NCI-H345 treated with DMSO at 0.1 percent for 48 hours (cell line): ENCODE measurements at regions not wholly inside any gene's neighbourhood (a gene's known extent, or its start where the extent isn't known, plus 50 kb on each side); places are given as distances from the start of the nearest gene placed in this dataset.
"Not testable (repeated sequence)": the region's sequence is repeated elsewhere in the genome, so short reads cannot be mapped to it uniquely, and the experiment has no call there.

Experiments
- DNase-seq: peaks from one replicate; lab custom pipeline; 2025; ENCODE audit not compliant: unreplicated experiment; lab: John Stamatoyannopoulos, UW

GRCh38 chr4:154982187-154983047 is 201.3 kb downstream of the RBM46 start:
- DNase-seq = peak; percentile 9

- DNase-seq = no peak
These were observed 202.6 kb downstream of the RBM46 start for GRCh38 chr4:154983714-154984113.

- DNase-seq = no peak
These were observed 203.1 kb downstream of the RBM46 start for GRCh38 chr4:154984148-154984547.

DNA sequence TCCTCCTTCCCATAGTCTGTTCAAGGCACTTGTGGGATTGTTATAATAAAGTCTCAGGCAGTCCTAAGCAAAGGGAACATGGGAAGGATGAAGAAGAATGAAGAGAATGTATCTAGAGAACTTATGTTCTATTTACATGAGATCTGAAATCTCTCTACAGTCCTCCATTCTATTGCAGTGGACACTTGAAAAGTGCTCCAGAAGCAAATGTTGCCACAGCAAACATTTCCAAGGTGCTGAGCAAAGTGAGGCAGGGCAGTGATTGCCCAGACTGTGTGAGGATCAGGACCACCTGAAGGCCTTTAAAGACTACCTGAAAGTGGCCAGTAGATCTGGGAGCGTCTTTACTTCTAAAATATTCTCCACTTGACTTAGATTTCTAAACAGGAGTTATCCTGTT is 203.5 kb downstream of the RBM46 start:
- no peak for DNase-seq

DNA sequence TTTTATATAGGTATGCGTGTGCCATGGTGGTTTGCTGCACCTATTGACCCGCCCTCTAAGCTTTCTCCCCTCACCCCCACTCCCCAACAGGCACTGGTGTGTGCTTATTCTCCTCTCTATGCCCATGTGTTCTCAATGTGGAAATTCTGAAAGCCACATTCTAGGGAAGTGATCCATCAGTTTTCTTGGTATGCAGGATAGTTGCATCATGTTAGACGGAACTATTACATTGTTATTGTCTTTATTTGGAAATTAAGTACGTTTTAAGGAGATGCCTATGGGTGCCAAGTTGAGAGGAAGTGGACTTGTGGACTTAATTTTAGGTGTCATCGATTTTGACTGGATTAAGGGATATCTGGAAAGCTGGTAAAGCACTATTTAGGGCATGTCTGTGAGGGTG is 204.6 kb downstream of the RBM46 start:
- no peak for DNase-seq

GRCh38 chr4:154988511-154988910 is 207.4 kb downstream of the RBM46 start:
- no peak for DNase-seq

GRCh38 chr4:154989511-154989910 is 208.4 kb downstream of the RBM46 start:
- DNase-seq = no peak

DNA sequence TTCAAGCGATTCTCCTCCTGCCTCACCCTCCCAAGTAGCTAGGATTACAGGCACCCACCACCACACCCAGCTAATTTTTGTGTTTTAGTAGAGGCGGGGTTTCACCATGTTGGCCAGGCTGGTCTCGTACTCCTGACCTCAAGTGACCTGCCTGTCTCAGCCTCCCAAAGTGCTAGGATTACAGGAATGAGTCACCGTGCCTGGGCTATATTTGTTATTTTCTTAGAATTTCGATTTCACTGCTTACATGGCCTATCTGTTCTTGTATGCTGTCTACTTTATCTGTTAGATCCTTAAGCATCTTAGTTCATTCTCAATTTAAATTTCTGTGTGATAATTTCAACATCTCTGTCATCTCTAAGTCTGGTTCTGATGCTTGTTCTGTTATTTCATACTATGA is 210.6 kb upstream of the NPY2R start:
- DNase-seq = not testable (repeated sequence)

- no peak for DNase-seq
These were observed 210.2 kb upstream of the NPY2R start for GRCh38 chr4:154998284-154998683.

- DNase-seq = no peak
These were observed 209.7 kb upstream of the NPY2R start for GRCh38 chr4:154998773-154999172.

DNA sequence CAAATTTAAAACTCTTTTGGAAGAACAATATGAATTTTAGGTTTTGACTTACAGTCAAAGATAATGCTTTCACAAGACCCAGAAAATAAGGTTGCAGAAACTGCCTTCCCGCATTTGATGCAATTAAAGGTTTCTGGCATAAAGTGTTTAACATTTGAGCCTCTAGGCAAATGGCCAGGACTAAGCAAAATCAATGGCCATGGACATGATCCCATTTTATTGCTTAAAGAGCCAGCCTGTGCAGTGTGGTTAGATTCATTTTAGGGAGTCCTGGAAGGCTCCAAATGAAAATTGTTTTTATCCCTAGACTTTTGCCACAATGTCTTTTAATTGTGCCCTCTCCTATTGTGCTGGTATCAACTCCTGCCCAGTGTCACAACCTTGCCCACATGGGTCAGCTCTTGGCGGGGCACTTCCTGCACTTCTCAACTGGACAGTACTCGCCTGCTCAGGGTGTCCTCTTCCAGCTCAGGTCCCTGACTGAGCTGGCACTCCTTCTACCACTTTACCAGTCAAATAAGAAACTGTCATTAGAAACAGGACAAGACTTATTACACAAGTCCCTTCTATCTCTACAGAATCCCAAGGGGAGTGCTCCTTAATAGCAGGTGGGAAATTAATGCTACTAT is 208.4 kb upstream of the NPY2R start:
- DNase-seq = no peak

DNA sequence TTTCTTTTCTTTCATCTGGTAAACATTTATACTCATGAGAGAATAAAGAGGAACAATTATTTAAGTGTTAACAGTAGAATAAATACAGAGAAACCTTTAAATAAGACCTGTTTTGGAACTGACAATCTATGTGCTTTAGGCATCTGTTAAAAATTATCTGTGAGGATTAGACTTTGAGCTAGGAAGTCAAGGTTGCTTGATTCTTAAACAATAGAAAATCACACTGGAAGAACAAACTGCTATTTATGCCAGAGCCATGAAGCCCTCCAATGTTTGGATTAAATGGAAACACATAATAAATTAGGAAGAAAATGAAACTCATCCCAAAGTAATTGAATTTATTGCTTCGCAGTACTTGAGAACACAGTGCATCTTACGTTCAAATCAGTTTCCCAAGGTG is 207.2 kb upstream of the NPY2R start:
- DNase-seq = no peak

DNA sequence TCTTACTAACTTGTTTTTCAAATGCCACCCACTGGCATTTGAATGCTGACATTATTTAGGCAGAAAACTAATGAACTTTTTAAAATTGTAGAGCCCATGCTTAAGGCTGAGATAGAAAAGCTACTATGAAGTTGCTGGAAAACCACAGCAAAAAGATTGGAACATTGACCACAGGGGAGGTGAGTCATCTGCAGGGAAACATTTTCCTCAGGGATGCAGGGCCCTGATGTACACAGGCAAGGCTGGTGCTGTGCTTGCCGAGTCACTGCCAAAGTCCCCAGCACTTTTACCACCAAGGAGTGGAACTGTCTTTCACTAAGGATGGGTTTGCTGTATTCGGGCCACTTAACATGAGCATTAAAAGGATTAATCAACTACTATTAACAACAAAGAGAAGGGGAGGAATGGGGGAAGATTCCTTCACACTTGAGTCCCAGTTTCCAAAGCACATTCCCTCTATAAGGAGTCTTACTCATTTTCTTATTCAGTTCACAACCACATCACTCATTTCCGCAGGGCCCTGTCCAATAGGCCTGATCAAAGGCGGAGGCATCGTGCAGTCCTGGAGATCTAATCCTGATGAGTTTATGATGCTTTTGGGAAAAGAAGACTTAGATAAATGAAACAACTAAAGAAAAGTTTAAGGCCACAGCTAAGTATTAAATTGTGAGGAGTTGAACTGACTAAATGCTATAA is 202.9 kb upstream of the NPY2R start:
- no peak for DNase-seq

DNA sequence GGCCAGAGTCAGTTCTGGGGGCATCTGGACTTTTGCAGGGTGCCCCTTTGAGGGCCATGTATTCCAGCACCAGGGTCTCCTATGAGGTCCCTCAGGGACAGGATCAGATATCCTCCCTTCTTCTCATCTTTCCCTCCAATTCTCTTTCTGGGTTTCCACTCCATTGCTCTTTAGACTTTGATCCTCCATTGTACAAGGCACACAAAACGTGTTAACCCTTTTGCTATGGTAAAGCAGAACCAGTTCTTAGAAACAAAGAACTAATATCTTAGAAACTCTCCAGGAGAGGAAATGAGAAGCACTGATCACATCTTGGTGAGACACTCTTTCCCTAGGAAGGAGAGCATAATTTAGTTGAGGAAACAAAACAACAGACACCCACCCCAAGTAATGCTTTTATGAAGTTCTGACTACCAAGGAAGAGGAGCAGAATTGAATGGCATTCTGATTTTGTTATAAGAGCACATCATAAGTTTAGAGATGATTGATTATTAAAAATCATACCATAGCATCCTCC is 200.7 kb upstream of the NPY2R start:
- DNase-seq = no peak

GRCh38 chr4:155008389-155008788 is 200.0 kb upstream of the NPY2R start:
- DNase-seq = no peak

DNA sequence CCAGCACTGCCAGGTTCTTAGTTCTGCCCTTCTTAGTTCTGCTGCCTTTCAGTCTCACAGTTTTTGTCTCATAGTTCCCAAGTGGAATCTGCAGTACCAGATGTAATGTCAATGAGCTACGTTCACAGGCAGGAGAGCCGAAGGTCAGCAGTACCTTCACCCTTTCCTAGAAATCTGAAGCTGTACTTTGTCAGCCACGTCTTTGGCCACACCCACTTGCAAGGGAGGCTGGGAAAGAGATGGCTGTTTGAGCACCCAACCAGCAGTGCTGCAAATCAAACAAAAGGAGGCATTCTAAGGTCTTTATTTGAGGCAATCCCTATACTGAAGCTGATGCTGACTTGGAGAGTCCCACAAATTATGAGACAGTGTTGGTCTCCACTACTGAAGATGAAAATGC is 199.1 kb upstream of the NPY2R start:
- DNase-seq = no peak

DNA sequence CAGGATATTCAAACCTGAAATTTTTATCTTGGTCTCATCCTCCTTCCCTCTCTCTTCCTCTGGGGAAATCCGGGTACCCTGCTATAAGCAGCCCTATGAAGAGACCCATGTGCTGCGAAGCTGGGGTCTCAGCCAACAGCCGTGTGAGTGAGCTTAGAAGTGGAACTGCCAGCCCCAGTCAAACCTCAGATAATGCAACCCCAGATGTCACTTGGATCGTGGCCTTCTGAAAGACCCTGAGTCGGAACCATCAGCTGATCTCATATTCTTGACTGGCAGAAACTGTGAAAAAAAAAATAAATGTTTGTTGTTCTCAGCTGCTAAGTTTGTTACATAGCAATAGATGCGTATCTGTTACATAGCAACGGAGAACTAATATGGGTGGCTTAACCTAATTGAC is 198.1 kb upstream of the NPY2R start:
- no peak for DNase-seq

- no peak for DNase-seq
These were observed 197.2 kb upstream of the NPY2R start for GRCh38 chr4:155011163-155011780.

DNA sequence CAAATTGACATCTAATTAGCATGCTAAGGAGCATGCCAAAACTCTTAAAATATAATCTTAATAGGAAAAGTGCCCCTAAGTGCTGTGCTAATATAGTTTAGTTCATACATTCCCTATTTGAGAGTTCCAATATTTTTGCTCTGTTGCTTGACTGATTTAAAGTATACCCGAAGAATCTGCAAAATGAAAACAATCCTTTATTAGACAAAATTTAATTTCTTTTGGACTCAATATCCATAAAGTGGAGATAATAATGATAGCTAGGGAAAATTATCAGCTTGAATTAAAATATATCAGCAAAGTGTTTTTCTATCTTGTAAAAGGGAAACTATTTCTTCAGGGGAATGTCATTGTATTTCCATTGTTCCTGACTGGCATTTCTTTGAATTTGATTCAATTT is 196.0 kb upstream of the NPY2R start:
- DNase-seq = no peak

- no peak for DNase-seq
These were observed 191.0 kb upstream of the NPY2R start for GRCh38 chr4:155017426-155017825.

DNA sequence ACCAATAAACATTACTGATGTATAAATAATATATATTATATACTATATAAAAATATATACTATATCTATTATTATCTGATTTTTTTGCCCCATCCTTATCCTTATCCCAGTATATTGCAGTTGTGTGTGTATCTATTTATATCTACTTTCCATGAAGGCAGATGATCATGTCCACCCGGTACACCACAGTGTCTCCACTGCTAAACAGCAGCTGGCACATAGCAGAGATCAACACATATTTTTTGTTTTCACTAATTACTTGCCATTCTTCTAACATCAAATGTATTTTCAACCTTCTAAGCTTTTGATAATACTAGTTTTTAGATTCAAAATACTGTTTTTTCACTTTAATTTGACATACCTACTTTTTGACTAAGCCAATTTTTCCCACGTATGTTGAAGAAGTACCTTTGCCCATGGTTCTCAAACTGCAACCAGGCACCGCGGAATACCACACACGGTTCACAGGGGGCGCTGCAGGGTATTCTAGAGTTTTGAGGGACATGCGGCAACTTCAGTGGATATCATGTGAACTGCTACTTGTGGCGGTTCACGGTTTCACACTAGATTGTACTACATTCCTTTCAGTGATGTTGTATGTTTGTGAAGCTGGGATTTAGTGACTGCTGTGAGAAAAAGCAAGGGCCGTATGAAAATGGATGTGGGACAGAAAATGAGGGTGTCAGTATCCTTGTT is 182.5 kb upstream of the NPY2R start:
- no peak for DNase-seq
